HG02981 (cell line): ENCODE measurements at regions not wholly inside any gene's neighbourhood (a gene's known extent, or its start where the extent isn't known, plus 50 kb on each side); places are given as distances from the start of the nearest gene placed in this dataset.

Experiments used
- ATAC-seq: cut with Tn5 transposase; IDR thresholded peaks from one replicate; pipeline ENCODE4 v1.9.1; 2021; ENCODE audit warnings: mild to moderate bottlenecking, moderate library complexity; ENCODE audit not compliant: unreplicated experiment

DNA sequence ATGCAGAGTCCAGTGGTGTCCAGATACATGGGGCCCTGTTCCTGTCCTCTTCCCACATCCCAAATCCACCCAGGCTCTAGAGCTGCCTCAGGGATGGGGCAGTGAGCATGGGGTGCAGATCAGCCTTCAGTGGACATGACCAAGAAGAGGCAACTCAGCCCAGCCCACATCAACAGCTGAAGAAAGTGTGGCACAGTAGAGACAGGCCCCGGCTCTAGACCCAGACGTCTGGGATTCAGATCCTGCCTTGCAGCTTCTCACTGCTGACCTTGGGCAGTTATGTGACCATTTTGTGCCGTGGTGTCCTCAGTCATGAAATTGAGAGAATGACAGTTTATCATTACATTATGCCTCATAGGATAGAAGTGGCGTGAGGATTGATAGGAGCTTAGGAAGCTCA lies 54.6 kb upstream of the CST7 start:
- no peak for ATAC-seq

DNA sequence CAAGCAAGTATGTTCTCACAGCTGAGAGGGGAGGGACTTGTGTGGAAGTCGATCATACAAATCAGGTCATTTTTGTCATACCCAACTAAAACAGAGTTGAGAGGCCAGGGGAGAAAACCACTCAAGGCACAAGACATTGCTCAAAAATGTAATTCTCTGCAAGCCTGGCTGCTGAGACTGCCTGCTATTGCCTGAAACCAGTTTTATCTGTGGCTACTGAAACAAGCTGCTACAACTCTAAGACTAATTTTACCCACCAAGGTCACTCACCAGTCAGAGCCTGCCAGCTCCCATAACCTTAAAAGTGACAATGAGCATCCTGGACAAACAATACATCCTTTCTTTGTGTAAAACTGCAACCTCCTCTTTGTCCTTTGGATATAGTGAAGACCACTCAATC lies 54.1 kb upstream of the CST7 start:
- no peak for ATAC-seq

DNA sequence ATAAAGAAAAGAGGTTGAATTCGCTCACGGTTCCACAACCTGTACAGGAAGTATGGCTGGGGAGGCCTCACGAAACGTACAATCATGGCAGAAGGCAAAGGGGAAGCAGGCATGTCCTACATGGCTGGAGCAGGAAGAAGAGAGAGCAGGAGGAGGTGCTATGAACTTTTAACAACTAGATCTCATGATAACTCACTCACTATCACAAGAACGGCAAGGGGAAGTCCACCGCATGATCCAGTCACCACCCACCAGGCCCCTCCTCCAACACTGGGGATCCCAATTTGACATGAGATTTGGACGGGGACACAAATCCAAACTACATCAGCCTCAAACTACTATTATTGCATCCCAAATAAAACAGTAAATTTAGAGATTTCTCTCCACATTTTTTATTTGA lies 53.6 kb upstream of the CST7 start:
- no peak for ATAC-seq

DNA sequence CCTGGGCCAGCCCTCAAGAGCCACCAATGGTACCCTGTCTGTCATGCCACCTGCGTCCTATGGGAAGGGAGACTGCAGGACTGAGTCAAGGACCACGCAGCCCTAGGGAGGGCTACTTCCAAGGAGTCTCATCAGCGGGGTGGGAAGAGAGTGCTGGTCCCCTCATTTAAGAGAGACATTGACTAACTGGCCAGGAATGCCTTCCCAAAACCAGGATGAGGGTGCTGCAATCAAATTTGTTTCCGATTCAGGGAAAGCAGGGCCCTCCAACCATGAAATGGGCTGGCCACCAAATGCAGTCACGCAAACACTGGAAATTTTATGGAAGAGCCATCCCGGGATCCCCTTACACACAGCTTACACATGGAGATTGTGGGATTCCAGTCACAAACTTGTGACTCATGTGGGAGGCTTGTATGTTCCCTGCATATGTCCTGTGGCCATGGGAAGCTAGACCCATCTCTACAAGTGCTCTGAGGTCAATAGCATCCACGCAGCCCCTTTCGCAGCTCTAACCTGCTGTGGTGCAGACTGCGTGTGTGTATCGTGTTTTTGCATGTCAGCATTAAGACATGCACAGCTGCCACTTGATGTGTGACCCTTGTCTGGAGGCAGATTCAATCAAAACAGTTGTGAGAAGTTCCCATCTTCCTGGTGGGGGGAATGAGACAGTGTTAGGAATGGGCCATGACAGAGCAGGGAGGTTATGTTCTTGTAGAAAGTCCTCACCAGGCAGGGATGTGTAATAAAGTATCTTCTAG lies 53.0 kb upstream of the CST7 start:
- ATAC-seq: no peak

DNA sequence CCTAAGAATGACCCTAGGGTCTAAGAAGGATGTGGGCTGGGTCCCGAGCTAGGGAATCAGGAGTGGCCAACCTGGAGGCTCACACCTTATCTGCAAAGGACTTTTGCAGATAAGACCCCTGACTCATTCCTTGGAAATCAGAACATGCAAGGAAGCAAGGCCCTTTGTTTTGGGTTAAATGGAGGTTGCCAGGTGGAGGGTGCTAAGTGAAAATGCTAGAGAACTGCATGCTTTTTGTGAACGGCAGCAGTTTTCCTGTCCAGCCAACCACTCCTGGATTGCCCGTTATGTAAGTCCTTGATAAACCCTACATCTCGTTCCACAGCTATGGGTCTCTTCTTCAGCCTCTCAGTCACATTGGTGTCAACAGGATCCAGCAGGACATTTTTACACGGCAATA lies 52.1 kb upstream of the CST7 start:
- ATAC-seq: no peak

DNA sequence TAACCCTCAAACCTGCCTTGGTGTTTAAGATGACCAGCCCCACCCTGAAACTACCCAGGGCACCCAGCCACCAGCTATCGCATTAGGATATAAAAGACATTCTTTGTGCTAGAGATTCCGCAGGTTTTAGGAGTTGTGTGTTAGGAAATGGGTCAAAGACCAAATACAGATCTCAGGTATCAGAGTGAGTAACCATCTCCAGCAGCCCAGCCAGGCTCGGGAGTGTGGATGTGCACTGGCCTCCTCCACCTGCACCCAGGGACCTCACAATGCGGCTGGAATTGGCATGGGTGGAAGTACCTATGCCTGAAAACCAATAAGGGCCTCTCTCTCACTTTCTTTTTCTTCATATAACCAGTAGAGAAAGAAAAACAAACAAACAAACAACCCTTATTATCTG lies 51.1 kb upstream of the CST7 start:
- no peak for ATAC-seq

DNA sequence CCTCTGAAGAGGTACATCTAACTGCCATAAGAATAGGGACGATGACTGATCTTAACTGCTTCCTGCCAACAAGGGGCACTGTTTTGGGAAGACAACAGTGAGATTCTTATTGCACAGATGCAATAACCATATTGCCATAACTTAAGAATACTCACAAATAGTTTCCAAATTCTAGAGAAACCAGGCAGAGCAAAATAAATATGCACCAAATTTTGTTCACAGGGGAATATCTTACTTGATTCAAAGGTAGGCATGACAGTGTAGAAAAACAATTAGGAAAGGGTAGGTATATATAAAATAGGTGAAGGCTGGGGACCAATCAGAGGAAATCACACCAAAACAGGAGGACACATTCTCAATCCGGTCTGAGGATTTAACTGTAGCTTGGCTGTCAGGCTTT lies 49.9 kb upstream of the CST7 start:
- ATAC-seq: no peak
